Retinal pigment epithelial cell (primary cell): ENCODE measurements at regions not wholly inside any gene's neighbourhood (a gene's known extent, or its start where the extent isn't known, plus 50 kb on each side); places are given as distances from the start of the nearest gene placed in this dataset.
"Not testable (repeated sequence)": the region's sequence is repeated elsewhere in the genome, so short reads cannot be mapped to it uniquely, and the experiment has no call there.

Experiments used
- DNase-seq: peaks from one replicate; pipeline ENCODE4 v3.0.0-alpha.2; 2010; ENCODE audit warnings: low read depth
- H3K4me3 ChIP-seq: 2 replicates; pipeline ENCODE4 v1.5.1; 2011; ENCODE audit warnings: mild to moderate bottlenecking, low read length, control low read depth, moderate library complexity
- TF ChIP-seq, protein P1 (sequence below): conservative IDR thresholded peaks from 2 replicates; pipeline ENCODE4 v1.5.1; 2011; ENCODE audit warnings: low read depth, low read length, control low read depth, inconsistent platforms

DNA sequence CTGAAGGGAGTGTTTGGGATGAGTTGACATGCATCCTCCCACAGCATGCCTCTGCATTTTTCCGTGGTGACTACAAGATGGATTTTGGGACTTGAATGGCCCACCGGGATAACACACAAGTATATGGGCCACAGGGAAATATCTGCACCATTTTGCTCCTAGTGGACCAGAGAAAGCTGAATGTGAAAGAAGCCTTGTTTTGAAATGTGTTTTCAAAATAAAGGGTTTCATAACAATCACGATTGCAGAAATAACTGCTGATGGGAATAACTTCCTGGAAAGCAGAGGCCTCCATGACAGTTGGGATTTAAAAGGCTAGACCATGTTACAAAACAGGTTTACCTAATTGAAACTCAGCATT, 77.5 kb upstream of the PRR23C start:
- DNase-seq = no peak

DNA sequence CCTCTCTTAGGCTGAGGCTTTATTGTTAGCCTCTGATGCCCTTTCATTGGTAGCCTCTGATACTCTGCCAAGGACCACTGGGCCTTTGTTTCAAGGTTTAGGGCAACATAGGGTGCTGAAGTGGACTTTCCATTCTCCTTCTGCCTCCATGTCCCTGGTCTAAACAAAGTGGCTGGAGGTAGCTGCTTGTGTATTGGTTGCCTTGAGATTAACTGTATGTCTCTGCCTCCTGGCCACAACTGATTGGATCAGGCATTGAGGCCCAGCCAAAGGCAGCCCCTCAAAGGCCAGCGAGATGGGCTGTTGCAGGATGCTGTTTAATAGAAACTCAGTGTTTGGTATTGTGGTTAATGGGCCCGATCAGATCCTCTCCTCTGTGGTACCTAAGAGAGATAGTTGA, 77.9 kb upstream of the PRR23C start:
- DNase-seq = no peak
- TF ChIP-seq, protein P1, sequence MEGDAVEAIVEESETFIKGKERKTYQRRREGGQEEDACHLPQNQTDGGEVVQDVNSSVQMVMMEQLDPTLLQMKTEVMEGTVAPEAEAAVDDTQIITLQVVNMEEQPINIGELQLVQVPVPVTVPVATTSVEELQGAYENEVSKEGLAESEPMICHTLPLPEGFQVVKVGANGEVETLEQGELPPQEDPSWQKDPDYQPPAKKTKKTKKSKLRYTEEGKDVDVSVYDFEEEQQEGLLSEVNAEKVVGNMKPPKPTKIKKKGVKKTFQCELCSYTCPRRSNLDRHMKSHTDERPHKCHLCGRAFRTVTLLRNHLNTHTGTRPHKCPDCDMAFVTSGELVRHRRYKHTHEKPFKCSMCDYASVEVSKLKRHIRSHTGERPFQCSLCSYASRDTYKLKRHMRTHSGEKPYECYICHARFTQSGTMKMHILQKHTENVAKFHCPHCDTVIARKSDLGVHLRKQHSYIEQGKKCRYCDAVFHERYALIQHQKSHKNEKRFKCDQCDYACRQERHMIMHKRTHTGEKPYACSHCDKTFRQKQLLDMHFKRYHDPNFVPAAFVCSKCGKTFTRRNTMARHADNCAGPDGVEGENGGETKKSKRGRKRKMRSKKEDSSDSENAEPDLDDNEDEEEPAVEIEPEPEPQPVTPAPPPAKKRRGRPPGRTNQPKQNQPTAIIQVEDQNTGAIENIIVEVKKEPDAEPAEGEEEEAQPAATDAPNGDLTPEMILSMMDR = no peak
- H3K4me3 ChIP-seq = no peak overlapping the region

More for the DNA sequence above, 77.5 kb upstream of the PRR23C start:
- H3K4me3 ChIP-seq = no peak overlapping the region
- TF ChIP-seq, protein P1 = no peak

DNA sequence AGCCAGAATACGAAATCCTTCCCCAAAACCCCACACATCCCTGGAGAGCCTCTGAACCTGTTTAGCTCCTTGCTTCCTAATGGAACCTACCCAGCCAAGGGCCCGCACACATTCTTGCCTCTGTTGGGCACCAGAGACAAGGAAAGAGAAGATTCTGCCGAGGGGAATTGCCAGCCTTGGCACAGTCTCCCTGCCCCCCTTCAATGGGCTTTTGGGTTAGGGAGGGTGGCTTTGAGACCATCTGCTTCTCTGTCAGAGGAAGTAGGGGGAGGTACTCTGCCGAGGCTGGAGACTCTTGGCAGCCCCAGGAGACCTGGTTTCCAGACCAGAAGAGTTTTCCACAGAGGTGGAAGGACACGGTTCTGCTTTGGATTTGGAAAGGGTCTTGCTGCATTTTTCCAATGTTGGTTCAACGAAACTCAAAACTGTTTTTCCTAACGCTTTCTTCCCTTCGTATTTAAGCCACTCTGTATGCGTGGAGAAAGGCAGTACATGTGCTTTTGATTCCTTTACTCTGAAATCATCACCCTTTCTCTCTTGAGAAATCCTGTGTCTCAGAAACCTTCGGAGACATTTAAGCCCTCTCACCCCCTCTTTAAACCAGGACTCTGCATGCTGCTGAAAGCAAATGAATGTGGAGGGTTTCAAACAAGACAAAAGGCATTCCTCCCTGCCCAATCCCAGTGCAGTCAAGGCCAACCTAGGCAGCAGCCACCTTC, 78.8 kb upstream of the PRR23C start:
- no peak for DNase-seq
- H3K4me3 ChIP-seq = no peak overlapping the region
- TF ChIP-seq, protein P1 = no peak

DNA sequence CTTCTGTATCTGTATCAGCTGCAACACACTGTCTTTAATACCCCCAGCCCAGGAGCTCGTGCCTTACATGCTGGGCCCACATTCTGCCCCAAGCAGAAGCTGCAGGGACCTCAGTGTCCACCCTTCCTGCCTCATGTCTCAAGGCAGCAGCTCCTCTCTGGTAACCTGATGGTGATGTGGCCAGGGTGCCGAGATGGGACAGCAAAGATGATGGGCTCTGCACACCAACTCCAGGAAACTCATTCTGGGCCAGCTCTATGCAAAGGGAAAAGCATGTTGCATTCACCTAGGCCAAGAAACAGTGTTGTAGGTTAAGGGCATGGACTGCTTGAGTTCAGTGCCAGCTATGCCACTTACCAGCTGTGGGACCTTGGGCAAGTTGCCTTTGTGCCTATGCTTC, 79.5 kb upstream of the PRR23C start:
- H3K4me3 ChIP-seq = no peak overlapping the region
- TF ChIP-seq, protein P1 = no peak
- no peak for DNase-seq

DNA sequence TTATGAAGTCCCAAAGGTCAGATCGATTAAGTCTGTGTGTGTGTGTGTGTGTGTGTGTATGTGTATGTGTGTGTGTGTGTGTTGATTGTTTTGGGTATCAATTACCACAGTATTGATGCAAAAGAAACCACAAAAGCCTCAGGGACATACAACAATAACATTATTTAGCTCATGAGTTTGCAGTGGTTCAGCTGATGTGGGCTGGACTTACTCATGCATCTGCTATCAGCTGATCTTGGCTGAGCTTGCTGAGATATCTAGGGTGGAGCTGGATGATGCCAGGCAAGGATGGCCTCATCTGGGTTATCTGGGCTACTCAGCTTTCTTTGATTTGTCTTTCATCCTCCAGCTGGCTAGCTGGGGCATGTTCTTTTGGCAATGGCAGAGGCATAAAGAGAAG, 82.4 kb upstream of the PRR23C start:
- no peak for DNase-seq
- TF ChIP-seq, protein P1 = no peak
- H3K4me3 ChIP-seq = no peak overlapping the region

DNA sequence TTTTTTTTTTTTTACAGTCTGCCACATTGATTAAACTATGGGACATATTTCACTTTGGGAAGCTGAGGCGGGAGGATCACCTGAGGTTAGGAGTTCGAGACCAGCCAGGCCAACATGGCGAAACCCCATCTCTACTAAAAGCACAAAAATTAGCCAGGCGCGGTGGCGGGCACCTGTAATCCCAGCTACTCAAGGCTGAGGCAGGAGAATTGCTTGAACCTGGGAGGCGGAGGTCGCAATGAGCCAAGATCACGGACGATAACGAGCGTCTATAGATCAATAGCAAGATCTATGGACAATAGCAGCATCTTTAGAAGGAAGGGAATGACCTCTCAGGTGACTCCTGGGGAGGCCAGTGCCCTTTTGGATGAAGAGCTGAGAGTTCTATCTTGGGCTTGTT, 82.9 kb upstream of the PRR23C start:
- H3K4me3 ChIP-seq, DNase-seq: not testable (repeated sequence)

DNA sequence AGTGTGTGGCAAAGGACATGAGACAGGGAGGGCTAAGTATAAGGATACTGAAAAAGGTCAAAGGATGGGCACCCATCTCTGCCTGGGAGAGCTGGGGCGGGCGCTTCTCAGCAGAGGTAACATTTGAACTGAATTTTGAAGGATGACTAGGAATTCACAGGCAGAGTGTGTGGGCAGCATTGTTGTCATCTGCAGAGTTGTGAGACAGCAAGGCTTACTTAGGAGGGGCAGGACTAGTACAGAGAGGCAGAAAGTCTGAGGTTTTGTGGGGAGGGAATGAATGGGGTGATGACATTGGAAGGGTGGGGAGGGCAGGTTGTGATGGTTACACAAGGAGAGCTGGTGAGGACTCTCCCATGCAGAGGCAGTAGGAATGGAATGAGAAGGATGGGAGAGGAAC, 84.1 kb upstream of the PRR23C start:
- no peak for DNase-seq
- TF ChIP-seq, protein P1 = no peak
- no peak overlapping the region for H3K4me3 ChIP-seq
